ENCODE measurements at regions not wholly inside any gene's neighbourhood (a gene's known extent, or its start where the extent isn't known, plus 50 kb on each side); places are given as distances from the start of the nearest gene placed in this dataset.

- TF ChIP-seq CTCF (IDR thresholded peaks at IDR 0.05; ENCODE audit: borderline replicate concordance, extremely low read depth, low read length, poor library complexity, severe bottlenecking) (no peak), EZH2 (IDR thresholded peaks at IDR 0.05; ENCODE audit: borderline replicate concordance, low read depth, low read length, severe bottlenecking) (no peak)
These were observed 559.5 kb downstream of the SOCS6 start for GRCh38 chr18:70848329-70848728.
